Vagina (tissue), 2 donors: ENCODE measurements at regions not wholly inside any gene's neighbourhood (a gene's known extent, or its start where the extent isn't known, plus 50 kb on each side); places are given as distances from the start of the nearest gene placed in this dataset.

ENCODE experiments used
- DNase-seq, 2 donors: peaks; one replicate each; pipeline ENCODE4 v3.0.0-alpha.2; 2017; ENCODE audit errors: extremely low spot score in 2 of 2
- H3K27ac ChIP-seq: fragments of 200-600 bp; sonication (generic); one replicate; pipeline ENCODE4 v1.5.1; 2019
- H3K27me3 ChIP-seq: fragments of 200-600 bp; sonication (generic); one replicate; pipeline ENCODE4 v1.5.1; 2019
- H3K36me3 ChIP-seq, 2 donors: fragments of 200-600 bp; sonication (generic); one replicate each; pipeline ENCODE4 v1.5.1; 2017 to 2019
- H3K4me1 ChIP-seq: fragments of 200-600 bp; sonication (generic); one replicate; pipeline ENCODE4 v1.5.1; 2019
- H3K4me3 ChIP-seq, 2 donors: fragments of 200-600 bp; sonication (generic); 1 replicate in 1 of 2; 2 replicates in 1 of 2; pipeline ENCODE4 v1.5.1; 2016 to 2019
- H3K9me3 ChIP-seq: fragments of 200-600 bp; sonication (generic); one replicate; pipeline ENCODE4 v1.5.1; 2019
- POLR2A ChIP-seq, 2 donors: fragments of 450-650 bp; IDR thresholded peaks; one replicate each; pipeline ENCODE4 v1.6.1; 2017; ENCODE audit warnings: antibody characterized with exemption in 2 of 2, mild to moderate bottlenecking in 2 of 2, moderate library complexity in 2 of 2
- POLR2AphosphoS5 ChIP-seq, 2 donors: sonication (generic); formaldehyde crosslinking; IDR thresholded peaks; one replicate each; pipeline ENCODE4 v1.9.0; 2017; ENCODE audit warnings: antibody characterized with exemption in 2 of 2, mild to moderate bottlenecking in 2 of 2, low read depth in 1 of 2; ENCODE audit not compliant: insufficient read depth in 1 of 2
- intact Hi-C: fragments of 100-400 bp; cut with DNase I; formaldehyde crosslinking; loops from one replicate; pipeline ENCODE4 v1.15.1; 2023
- TF ChIP-seq, protein P1 (sequence below), 3 experiments: fragments of 450-650 bp in 2 of 3; fragments of 200-600 bp in 1 of 3; sonication (generic) in 1 of 3; IDR thresholded peaks; one replicate each; pipeline ENCODE4 v1.5.1; 2017 to 2019; ENCODE audit warnings: antibody characterized with exemption in 3 of 3, mild to moderate bottlenecking in 2 of 3, moderate library complexity in 2 of 3

- no peaks in the 10 kb centered on the region for H3K9me3 ChIP-seq
- intact Hi-C loops: no loop called here
- H3K4me1 ChIP-seq: no peaks in the 10 kb centered on the region
- TF ChIP-seq, protein P1, sequence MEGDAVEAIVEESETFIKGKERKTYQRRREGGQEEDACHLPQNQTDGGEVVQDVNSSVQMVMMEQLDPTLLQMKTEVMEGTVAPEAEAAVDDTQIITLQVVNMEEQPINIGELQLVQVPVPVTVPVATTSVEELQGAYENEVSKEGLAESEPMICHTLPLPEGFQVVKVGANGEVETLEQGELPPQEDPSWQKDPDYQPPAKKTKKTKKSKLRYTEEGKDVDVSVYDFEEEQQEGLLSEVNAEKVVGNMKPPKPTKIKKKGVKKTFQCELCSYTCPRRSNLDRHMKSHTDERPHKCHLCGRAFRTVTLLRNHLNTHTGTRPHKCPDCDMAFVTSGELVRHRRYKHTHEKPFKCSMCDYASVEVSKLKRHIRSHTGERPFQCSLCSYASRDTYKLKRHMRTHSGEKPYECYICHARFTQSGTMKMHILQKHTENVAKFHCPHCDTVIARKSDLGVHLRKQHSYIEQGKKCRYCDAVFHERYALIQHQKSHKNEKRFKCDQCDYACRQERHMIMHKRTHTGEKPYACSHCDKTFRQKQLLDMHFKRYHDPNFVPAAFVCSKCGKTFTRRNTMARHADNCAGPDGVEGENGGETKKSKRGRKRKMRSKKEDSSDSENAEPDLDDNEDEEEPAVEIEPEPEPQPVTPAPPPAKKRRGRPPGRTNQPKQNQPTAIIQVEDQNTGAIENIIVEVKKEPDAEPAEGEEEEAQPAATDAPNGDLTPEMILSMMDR (IDR thresholded peaks at IDR 0.05): no peak
- TF ChIP-seq POLR2AphosphoS5 (IDR thresholded peaks at IDR 0.05; ENCODE audit: insufficient read depth in 1 of 2, low read depth in 1 of 2): no peak
- no peak for TF ChIP-seq POLR2A (IDR thresholded peaks at IDR 0.05)
- no peaks in the 10 kb centered on the region for H3K27me3 ChIP-seq
- H3K27ac ChIP-seq: no peak overlapping the region
- no peak for DNase-seq
- H3K36me3 ChIP-seq: no peaks in the 10 kb centered on the region
- H3K4me3 ChIP-seq: no peak overlapping the region
Measured at GRCh38 chr9:84054341-84055010, 73.9 kb downstream of the RMI1 start.

DNA sequence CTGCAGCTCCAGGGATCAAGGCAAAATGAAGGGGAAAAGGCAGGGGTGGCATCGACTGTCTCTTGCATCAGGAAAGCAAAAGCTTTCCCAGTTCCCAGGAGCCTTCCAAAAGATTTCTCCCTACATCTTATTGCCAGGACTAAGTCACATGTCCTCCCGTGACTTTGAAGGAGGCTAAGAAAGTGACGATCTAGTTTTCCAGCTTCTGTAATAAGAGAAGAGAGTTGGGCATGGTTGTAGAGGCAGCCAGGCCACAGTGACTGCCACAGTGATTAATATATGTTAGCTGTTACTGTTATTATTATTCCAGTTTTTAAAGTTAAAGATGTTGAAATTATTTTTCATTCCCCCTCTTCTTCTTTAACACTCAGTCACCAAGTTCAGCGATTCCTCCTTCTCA, 77.1 kb downstream of the RMI1 start:
- intact Hi-C loops: no loop called here
- Histone ChIP-seq H3K4me1 (no peaks in the 10 kb centered on the region), H3K9me3 (no peaks in the 10 kb centered on the region), H3K36me3 (no peaks in the 10 kb centered on the region), H3K27ac (no peak overlapping the region), H3K4me3 (no peak overlapping the region), H3K27me3 (no peaks in the 10 kb centered on the region)
- DNase-seq: no peak
- TF ChIP-seq POLR2AphosphoS5 (IDR thresholded peaks at IDR 0.05; ENCODE audit: insufficient read depth in 1 of 2, low read depth in 1 of 2): no peak
- no peak for TF ChIP-seq POLR2A (IDR thresholded peaks at IDR 0.05)
- TF ChIP-seq, protein P1 (IDR thresholded peaks at IDR 0.05): no peak

DNA sequence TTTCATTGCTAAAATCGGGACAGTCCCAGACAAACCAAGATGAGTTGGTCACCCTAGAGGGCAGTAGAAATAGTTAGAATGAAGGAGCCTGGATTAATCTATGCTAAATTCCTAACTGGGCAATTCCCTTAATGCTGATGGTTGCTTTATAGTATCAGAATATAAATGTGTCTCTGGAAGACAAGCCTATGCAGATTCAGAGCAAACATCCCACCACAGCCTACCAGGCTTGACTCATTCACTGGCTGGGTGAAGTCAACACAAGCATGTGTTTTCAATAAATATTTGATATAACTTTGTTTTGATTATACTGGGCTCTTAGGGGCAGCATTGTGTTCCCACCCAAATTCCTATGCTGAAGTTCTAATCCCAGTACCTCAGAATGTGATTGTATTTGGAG, 79.3 kb downstream of the RMI1 start:
- no peaks in the 10 kb centered on the region for H3K9me3 ChIP-seq
- no peaks in the 10 kb centered on the region for H3K36me3 ChIP-seq
- no peak for DNase-seq
- H3K27me3 ChIP-seq: no peaks in the 10 kb centered on the region
- intact Hi-C loops: no loop called here
- no peak overlapping the region for H3K27ac ChIP-seq
- no peaks in the 10 kb centered on the region for H3K4me1 ChIP-seq
- TF ChIP-seq POLR2A (IDR thresholded peaks at IDR 0.05) (no peak), POLR2AphosphoS5 (IDR thresholded peaks at IDR 0.05; ENCODE audit: insufficient read depth in 1 of 2, low read depth in 1 of 2) (no peak)
- TF ChIP-seq, protein P1 (IDR thresholded peaks at IDR 0.05): no peak
- H3K4me3 ChIP-seq: no peak overlapping the region

GRCh38 chr9:84061613-84062193, 81.1 kb downstream of the RMI1 start:
- Histone ChIP-seq H3K27ac (no peak overlapping the region), H3K4me1 (no peaks in the 10 kb centered on the region), H3K36me3 (no peaks in the 10 kb centered on the region), H3K4me3 (no peak overlapping the region), H3K27me3 (no peaks in the 10 kb centered on the region), H3K9me3 (no peaks in the 10 kb centered on the region)
- intact Hi-C loops: no loop called here
- TF ChIP-seq POLR2AphosphoS5 (IDR thresholded peaks at IDR 0.05; ENCODE audit: insufficient read depth in 1 of 2, low read depth in 1 of 2): no peak
- TF ChIP-seq, protein P1 (IDR thresholded peaks at IDR 0.05): no peak
- TF ChIP-seq POLR2A (IDR thresholded peaks at IDR 0.05): no peak
- DNase-seq: no peak

DNA sequence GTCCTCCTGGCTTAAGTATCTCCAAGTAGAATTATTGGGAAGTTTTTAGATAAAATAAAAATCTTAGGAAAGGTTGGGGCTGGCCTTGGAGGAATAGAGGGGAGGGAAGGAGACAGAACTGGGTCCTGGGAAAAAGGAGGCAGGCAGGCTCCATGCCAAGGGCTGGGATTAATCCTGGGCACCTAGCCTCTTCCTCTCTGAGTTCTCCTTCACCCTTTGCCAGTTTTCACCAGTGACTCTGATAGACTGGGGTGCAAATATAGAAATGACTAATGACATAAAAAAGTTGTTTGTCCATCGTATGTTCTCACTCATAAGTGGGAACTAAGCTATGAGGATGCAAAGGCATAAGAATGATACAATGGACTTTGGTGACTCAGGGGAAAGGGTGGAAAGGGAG, 81.9 kb downstream of the RMI1 start:
- Histone ChIP-seq H3K27me3 (no peaks in the 10 kb centered on the region), H3K4me3 (no peak overlapping the region), H3K9me3 (no peaks in the 10 kb centered on the region), H3K27ac (no peak overlapping the region), H3K36me3 (no peaks in the 10 kb centered on the region), H3K4me1 (no peaks in the 10 kb centered on the region)
- intact Hi-C loops: no loop called here
- DNase-seq: no peak
- TF ChIP-seq, protein P1 (IDR thresholded peaks at IDR 0.05): no peak
- TF ChIP-seq POLR2AphosphoS5 (IDR thresholded peaks at IDR 0.05; ENCODE audit: insufficient read depth in 1 of 2, low read depth in 1 of 2) (no peak), POLR2A (IDR thresholded peaks at IDR 0.05) (no peak)
